Naive thymus-derived CD4-positive, alpha-beta T cell (primary cell): ENCODE measurements at regions not wholly inside any gene's neighbourhood (a gene's known extent, or its start where the extent isn't known, plus 50 kb on each side); places are given as distances from the start of the nearest gene placed in this dataset.
"Not testable (repeated sequence)": the region's sequence is repeated elsewhere in the genome, so short reads cannot be mapped to it uniquely, and the experiment has no call there.

Source experiments
- ATAC-seq: fragments of 150-1000 bp; cut with Tn5 transposase; 2 replicates; pipeline ENCODE4 v1.10.0; 2021; ENCODE audit warnings: mild to moderate bottlenecking, moderate library complexity
- CTCF ChIA-PET: fragments of 350-600 bp; sonication (Branson Sonifier 250); formaldehyde crosslinking; loops from one replicate; lab custom pipeline; 2021; ENCODE audit warnings: antibody characterized with exemption; lab: Charles Lee
- POLR2A ChIA-PET: fragments of 350-600 bp; sonication (Branson Sonifier 250); formaldehyde crosslinking; loops from one replicate; lab custom pipeline; 2021; ENCODE audit warnings: antibody characterized with exemption, inconsistent platforms; lab: Charles Lee
- DNase-seq, 9 donors: peaks; one replicate each; pipeline versions ENCODE4 v3.0.0 to v3.0.0-alpha.2; 2020 to 2022; ENCODE audit warnings: mixed read lengths in 1 of 9
- H3K27ac ChIP-seq: one replicate; pipeline ENCODE4 v1.7.0; 2013; ENCODE audit warnings: mild to moderate bottlenecking, low read depth, low read length, moderate library complexity
- H3K27me3 ChIP-seq, 2 donors: one replicate each; pipeline ENCODE4 v1.7.0; 2013; ENCODE audit warnings: low read length in 2 of 2, mild to moderate bottlenecking in 2 of 2, moderate library complexity in 2 of 2; ENCODE audit not compliant: control insufficient read depth in 2 of 2, insufficient read depth in 2 of 2
- H3K36me3 ChIP-seq, 3 experiments: 1 replicate in 2 of 3; 2 replicates in 1 of 3; pipeline ENCODE4 v1.7.0; 2013; ENCODE audit warnings: low read length in 3 of 3, mild to moderate bottlenecking in 3 of 3, moderate library complexity in 1 of 3; ENCODE audit not compliant: insufficient read depth in 3 of 3, control insufficient read depth in 2 of 3
- H3K4me1 ChIP-seq, 2 donors: one replicate each; pipeline ENCODE4 v1.7.0; 2013; ENCODE audit warnings: low read length in 2 of 2, mild to moderate bottlenecking in 2 of 2, moderate library complexity in 1 of 2; ENCODE audit not compliant: control insufficient read depth in 2 of 2, insufficient read depth in 2 of 2
- H3K4me3 ChIP-seq: 2 replicates; pipeline ENCODE4 v1.7.0; 2013; ENCODE audit warnings: mild to moderate bottlenecking, low read length
- H3K9me3 ChIP-seq, 3 experiments: 1 replicate in 2 of 3; 2 replicates in 1 of 3; pipeline ENCODE4 v1.7.0; 2013; ENCODE audit warnings: low read length in 3 of 3; ENCODE audit not compliant: control insufficient read depth in 2 of 3
- H3K27ac Mint-ChIP-seq, 9 donors: one replicate each; pipeline ENCODE4 v1.8.0; 2020 to 2022; ENCODE audit warnings: mixed read lengths in 9 of 9, mild to moderate bottlenecking in 8 of 9, moderate library complexity in 5 of 9, inconsistent platforms in 2 of 9
- H3K27me3 Mint-ChIP-seq, 5 donors: one replicate each; pipeline ENCODE4 v1.8.0; 2021 to 2022; ENCODE audit warnings: mixed read lengths in 5 of 5, mild to moderate bottlenecking in 1 of 5
- H3K36me3 Mint-ChIP-seq, 5 donors: one replicate each; pipeline ENCODE4 v1.8.0; 2020 to 2022; ENCODE audit warnings: mixed read lengths in 5 of 5, mild to moderate bottlenecking in 3 of 5, inconsistent platforms in 1 of 5
- H3K4me1 Mint-ChIP-seq, 7 donors: one replicate each; pipeline ENCODE4 v1.8.0; 2020 to 2022; ENCODE audit warnings: mixed read lengths in 7 of 7, mild to moderate bottlenecking in 3 of 7, inconsistent platforms in 1 of 7
- H3K4me3 Mint-ChIP-seq, 10 donors: one replicate each; pipeline ENCODE4 v1.8.0; 2020 to 2022; ENCODE audit warnings: mild to moderate bottlenecking in 10 of 10, mixed read lengths in 10 of 10, moderate library complexity in 6 of 10, inconsistent platforms in 2 of 10
- H3K9me3 Mint-ChIP-seq, 11 donors: one replicate each; pipeline ENCODE4 v1.8.0; 2020 to 2022; ENCODE audit warnings: mixed read lengths in 11 of 11, mild to moderate bottlenecking in 4 of 11, inconsistent platforms in 1 of 11, moderate library complexity in 1 of 11
- intact Hi-C, 2 donors: fragments of 100-400 bp; cut with micrococcal nuclease; formaldehyde crosslinking; loops; one replicate each; pipeline ENCODE4 v1.15.1; 2023

DNA sequence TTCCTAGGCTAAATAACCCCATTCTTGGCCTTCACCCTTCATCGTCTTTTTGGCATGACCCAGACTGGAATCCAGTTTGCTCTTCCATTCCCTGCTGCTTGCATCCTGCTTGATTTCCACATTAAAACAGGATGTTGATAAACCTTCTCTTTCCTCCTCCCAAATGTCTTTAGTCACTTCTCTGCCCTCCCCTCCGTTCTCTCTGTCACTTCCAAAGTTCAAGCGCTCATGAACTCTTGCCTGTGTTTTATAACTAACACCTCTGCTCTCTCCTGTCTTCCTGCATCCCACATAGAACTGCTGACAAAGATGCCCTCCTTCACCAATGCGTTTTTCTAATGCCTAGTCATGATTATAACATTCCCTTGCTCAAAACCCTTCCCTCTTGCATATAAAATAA is 65.6 kb upstream of the SLC44A3 start:
- ATAC-seq (no peak), DNase-seq (no peak)
- CTCF ChIA-PET: no interaction called here
- no peaks in the 10 kb centered on the region for H3K9me3 ChIP-seq
- POLR2A ChIA-PET: no interaction called here
- H3K36me3 Mint-ChIP-seq: peaks cover 0 to 5% (median 0%) of the 10 kb centered on the region in 5 donors
- no peaks in the 10 kb centered on the region for H3K4me1 ChIP-seq
- peaks cover 0 to 12% (median 0%) of the 10 kb centered on the region in 7 donors for H3K4me1 Mint-ChIP-seq
- H3K27ac ChIP-seq: no peak overlapping the region
- no peak overlapping the region for H3K4me3 Mint-ChIP-seq
- H3K4me3 ChIP-seq: no peak overlapping the region
- peaks cover 3 to 27% (median 17%) of the 10 kb centered on the region in 5 donors for H3K27me3 Mint-ChIP-seq
- H3K27me3 ChIP-seq: no peaks in the 10 kb centered on the region
- no peaks in the 10 kb centered on the region for H3K36me3 ChIP-seq
- H3K27ac Mint-ChIP-seq: no peak overlapping the region
- H3K9me3 Mint-ChIP-seq: peaks cover 0 to 22% (median 6%) of the 10 kb centered on the region in 11 donors
- intact Hi-C loops: no loop called here

DNA sequence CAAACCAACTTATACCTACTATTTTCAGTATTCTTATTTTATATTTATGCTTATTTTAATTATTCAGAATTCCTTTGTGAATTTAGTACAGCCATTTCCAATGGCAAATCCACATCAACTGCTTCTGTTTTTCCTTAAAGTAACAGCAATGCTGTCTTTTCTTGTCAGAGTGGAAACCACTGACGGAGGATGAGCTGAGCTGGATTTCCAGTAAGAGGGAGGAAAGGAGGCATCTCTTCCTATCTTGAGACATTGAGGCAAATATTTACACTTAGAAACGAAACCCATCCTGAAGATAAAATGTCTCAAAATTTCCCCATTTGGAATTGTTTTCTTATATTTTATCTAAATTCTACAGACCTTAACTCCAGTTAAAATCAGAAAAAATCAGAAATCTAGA is 66.1 kb upstream of the SLC44A3 start:
- no peaks in the 10 kb centered on the region for H3K9me3 ChIP-seq
- no peak overlapping the region for H3K4me3 ChIP-seq
- Mint-ChIP-seq H3K4me3 (no peak overlapping the region), H3K4me1 (peaks cover 0 to 12% (median 0%) of the 10 kb centered on the region in 7 donors), H3K9me3 (peaks cover 0 to 24% (median 7%) of the 10 kb centered on the region in 11 donors), H3K27me3 (peaks cover under 1 to 27% (median 15%) of the 10 kb centered on the region in 5 donors), H3K36me3 (peaks cover 0 to 5% (median 0%) of the 10 kb centered on the region in 5 donors), H3K27ac (no peak overlapping the region)
- DNase-seq (no peak), ATAC-seq (no peak)
- no peaks in the 10 kb centered on the region for H3K36me3 ChIP-seq
- intact Hi-C loops: no loop called here
- H3K4me1 ChIP-seq: no peaks in the 10 kb centered on the region
- no peak overlapping the region for H3K27ac ChIP-seq
- CTCF ChIA-PET: no interaction called here
- no peaks in the 10 kb centered on the region for H3K27me3 ChIP-seq
- POLR2A ChIA-PET: no interaction called here

DNA sequence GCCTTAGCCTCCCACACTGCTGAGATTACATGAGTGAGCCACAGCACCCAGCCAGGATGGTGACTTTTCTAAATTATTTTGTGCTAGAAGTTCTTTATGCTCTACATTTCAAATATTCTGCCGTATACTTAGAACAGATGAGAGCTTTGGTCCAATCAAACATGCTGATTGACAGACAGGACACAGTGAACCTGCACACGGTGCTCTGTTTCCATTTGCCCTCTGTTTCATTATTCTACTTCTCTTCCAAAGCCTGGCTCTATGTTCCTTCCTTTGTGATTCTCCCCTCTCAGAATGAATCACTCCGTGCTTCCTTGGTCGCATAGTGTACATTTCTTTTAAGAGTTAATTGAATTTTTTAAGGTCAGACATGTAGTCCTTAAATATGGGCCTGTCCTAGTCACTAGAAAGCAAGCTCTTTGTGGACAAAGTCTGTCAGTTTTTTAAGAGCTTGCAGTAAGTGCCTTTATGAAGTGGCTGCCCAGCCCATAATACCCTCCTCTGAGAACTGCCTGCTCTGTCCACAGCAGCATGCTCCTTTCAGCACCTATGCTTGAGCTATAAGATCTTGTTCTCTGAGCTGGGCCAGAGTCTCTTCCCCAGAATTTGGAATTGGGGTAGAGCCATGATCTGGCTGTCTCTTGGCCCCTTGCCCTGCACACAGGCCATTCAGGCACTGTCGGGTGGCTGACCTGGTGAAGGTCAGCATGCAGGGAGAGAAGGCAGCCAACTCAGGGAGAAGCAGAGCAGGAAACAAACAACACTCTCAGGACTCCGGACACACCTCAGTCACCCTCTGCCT is 66.8 kb upstream of the SLC44A3 start:
- Histone ChIP-seq H3K27ac (no peak overlapping the region), H3K9me3 (no peaks in the 10 kb centered on the region), H3K27me3 (no peaks in the 10 kb centered on the region), H3K4me1 (no peaks in the 10 kb centered on the region), H3K4me3 (no peak overlapping the region), H3K36me3 (no peaks in the 10 kb centered on the region)
- DNase-seq (no peak), ATAC-seq (no peak)
- H3K9me3 Mint-ChIP-seq: peaks cover 0 to 29% (median 8%) of the 10 kb centered on the region in 11 donors
- H3K27me3 Mint-ChIP-seq: peaks cover 2 to 27% (median 15%) of the 10 kb centered on the region in 5 donors
- CTCF ChIA-PET: no interaction called here
- H3K36me3 Mint-ChIP-seq: peaks cover 0 to 5% (median 0%) of the 10 kb centered on the region in 5 donors
- H3K27ac Mint-ChIP-seq: no peak overlapping the region
- H3K4me3 Mint-ChIP-seq: no peak overlapping the region
- intact Hi-C loops: no loop called here
- peaks cover 0 to 12% (median 0%) of the 10 kb centered on the region in 7 donors for H3K4me1 Mint-ChIP-seq
- POLR2A ChIA-PET: no interaction called here

DNA sequence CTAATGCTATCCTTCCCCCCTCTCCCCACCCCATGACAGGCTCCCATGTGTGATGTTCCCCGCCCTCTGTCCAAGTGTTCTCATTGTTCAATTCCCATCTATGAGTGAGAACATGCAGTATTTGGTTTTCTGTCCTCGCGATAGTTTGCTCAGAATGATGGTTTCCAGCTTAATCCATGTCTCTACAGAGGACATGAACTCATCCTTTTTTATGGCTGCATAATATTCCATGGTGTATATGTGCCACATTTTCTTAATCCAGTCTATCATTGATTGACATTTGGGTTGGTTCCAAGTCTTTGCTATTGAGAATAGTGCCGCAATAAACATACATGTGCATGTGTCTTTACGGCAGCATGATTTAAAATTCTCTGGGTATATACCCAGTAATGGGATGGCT is 68.7 kb upstream of the SLC44A3 start:
- intact Hi-C loops, DNase-seq, H3K4me1 ChIP-seq, H3K36me3 Mint-ChIP-seq, H3K36me3 ChIP-seq, H3K4me3 ChIP-seq, H3K4me3 Mint-ChIP-seq, POLR2A ChIA-PET, H3K9me3 ChIP-seq, H3K27me3 ChIP-seq, ATAC-seq, H3K27ac ChIP-seq, H3K27ac Mint-ChIP-seq, CTCF ChIA-PET: not testable (repeated sequence)
- H3K9me3 Mint-ChIP-seq: peaks cover 0 to 34% (median 8%) of the 10 kb centered on the region in 11 donors
- H3K27me3 Mint-ChIP-seq: peaks cover 3 to 25% (median 17%) of the 10 kb centered on the region in 5 donors
- H3K4me1 Mint-ChIP-seq: peaks cover 0 to 12% (median 0%) of the 10 kb centered on the region in 7 donors

DNA sequence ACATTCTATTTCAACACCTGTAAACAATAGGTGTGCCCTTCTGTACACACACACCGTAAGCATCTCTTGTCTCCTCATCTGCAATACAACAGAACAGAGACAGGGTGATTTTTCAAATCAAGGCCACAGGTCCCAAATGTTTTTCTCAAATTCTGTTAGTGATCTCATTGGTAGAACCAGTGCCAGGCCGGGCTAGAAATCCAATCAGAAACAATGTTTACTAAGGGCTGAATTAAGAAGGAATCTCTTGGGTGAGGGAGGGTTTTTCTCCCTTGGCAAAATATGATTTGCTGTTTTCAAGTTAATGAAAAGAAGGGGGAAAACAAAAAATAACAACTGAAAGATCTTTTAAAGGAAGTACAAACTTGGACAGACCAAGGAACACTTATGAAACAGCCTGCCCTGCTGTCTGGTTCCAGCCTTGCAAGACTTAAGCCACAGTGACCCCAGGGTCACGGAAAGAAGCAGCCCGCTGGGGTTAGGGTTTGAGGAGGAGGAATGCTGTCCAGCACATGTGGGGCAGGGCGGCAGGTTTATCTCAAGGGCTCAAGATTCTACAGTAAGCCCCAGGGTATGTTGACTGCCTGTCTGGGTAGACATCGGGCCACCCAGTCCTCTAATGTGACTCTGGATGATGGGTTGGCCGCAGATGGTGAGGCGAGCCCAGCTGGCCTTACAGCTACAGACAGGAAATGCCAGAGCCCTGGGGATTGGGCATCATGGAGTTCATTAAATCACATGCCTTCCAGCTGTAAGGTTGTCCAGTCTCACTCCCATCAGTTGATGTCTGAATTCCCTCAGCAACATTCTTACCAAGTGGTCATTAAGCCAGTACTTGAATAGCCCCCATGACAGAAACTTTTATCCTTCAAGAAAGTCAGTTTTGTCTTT is 73.3 kb upstream of the SLC44A3 start:
- CTCF ChIA-PET: no interaction called here

DNA sequence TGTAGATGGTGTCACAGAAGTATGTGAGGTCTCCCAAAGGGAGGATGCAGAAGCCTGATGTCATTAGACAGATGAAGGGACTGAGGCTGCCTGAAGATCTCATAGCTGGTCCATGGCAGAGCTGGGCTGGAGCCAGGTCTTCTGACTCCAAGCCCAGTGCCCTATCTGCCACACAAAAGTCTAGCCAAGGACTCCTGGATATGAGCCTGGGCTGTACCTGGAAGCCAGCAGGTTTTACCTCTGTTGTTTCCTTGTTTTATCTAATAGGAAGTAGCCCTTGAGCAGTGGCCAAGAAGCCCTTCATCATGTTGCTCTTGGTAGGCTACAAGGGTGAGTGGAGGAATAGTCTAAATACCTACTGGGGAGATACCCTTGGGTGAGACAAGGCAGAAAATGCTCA is 74.4 kb upstream of the SLC44A3 start:
- DNase-seq (no peak), ATAC-seq (no peak)
- H3K27me3 ChIP-seq: peaks cover 0 to 3% of the 10 kb centered on the region in 2 donors
- no peaks in the 10 kb centered on the region for H3K4me1 ChIP-seq
- intact Hi-C loops: no loop called here
- Mint-ChIP-seq H3K4me1 (peaks cover 0 to 5% (median 0%) of the 10 kb centered on the region in 7 donors), H3K9me3 (peaks cover 0 to 22% (median 3%) of the 10 kb centered on the region in 11 donors), H3K36me3 (peaks cover 0 to 5% (median 0%) of the 10 kb centered on the region in 5 donors), H3K27me3 (peaks cover 3 to 22% (median 14%) of the 10 kb centered on the region in 5 donors), H3K27ac (no peak overlapping the region), H3K4me3 (no peak overlapping the region)
- no peaks in the 10 kb centered on the region for H3K9me3 ChIP-seq
- H3K4me3 ChIP-seq: no peak overlapping the region
- no peaks in the 10 kb centered on the region for H3K36me3 ChIP-seq
- CTCF ChIA-PET: no interaction called here
- POLR2A ChIA-PET: no interaction called here
- no peak overlapping the region for H3K27ac ChIP-seq

More for the DNA sequence above, 73.3 kb upstream of the SLC44A3 start:
- Mint-ChIP-seq H3K9me3 (peaks cover 0 to 24% (median 6%) of the 10 kb centered on the region in 11 donors), H3K27me3 (peaks cover 3 to 22% (median 14%) of the 10 kb centered on the region in 5 donors), H3K4me3 (no peak overlapping the region), H3K4me1 (no peaks in the 10 kb centered on the region), H3K27ac (no peak overlapping the region), H3K36me3 (peaks cover 0 to 5% (median 0%) of the 10 kb centered on the region in 5 donors)
- peaks cover 0 to 3% of the 10 kb centered on the region in 2 donors for H3K27me3 ChIP-seq
- no peak for ATAC-seq
- intact Hi-C loops: no loop called here
- H3K36me3 ChIP-seq: no peaks in the 10 kb centered on the region
- H3K9me3 ChIP-seq: no peaks in the 10 kb centered on the region
- no peak overlapping the region for H3K27ac ChIP-seq
- POLR2A ChIA-PET: no interaction called here
- no peak for DNase-seq
- H3K4me3 ChIP-seq: no peak overlapping the region
- H3K4me1 ChIP-seq: no peaks in the 10 kb centered on the region
